Nephron (organoid): ENCODE measurements at regions not wholly inside any gene's neighbourhood (a gene's known extent, or its start where the extent isn't known, plus 50 kb on each side); places are given as distances from the start of the nearest gene placed in this dataset.
A peak's percentile ranks its signal among the peaks of the same experiment; 100 is the strongest.

Source experiments
- H3K27ac Mint-ChIP-seq, 3 experiments: 2 replicates each; pipeline ENCODE4 v1.8.0; 2020; ENCODE audit warnings: mixed read lengths in 3 of 3, mild to moderate bottlenecking in 2 of 3, moderate library complexity in 1 of 3
- H3K27me3 Mint-ChIP-seq: 2 replicates; pipeline ENCODE4 v1.8.0; 2021; ENCODE audit warnings: low read depth, mild to moderate bottlenecking, moderate library complexity, mixed read lengths
- H3K36me3 Mint-ChIP-seq: 2 replicates; pipeline ENCODE4 v1.8.0; 2020; ENCODE audit warnings: low read depth, mixed read lengths
- H3K4me1 Mint-ChIP-seq: 2 replicates; pipeline ENCODE4 v1.8.0; 2020; ENCODE audit warnings: mixed read lengths
- H3K4me3 Mint-ChIP-seq, 3 experiments: 2 replicates each; pipeline ENCODE4 v1.8.0; 2020; ENCODE audit warnings: mild to moderate bottlenecking in 3 of 3, mixed read lengths in 3 of 3, moderate library complexity in 2 of 3
- H3K9me3 Mint-ChIP-seq: 2 replicates; pipeline ENCODE4 v1.8.0; 2020; ENCODE audit warnings: mixed read lengths
- CTCF ChIP-seq, 3 experiments: fragments of 200-600 bp; sonication (generic); IDR thresholded peaks; one replicate each; pipeline ENCODE4 v1.5.0; 2021; ENCODE audit warnings: antibody characterized with exemption in 3 of 3; ENCODE audit not compliant: unreplicated experiment in 3 of 3

GRCh38 chr17:79391376-79392233 lies 219.2 kb downstream of the RBFOX3 start:
- peaks cover 14% of the 10 kb centered on the region for H3K4me1 Mint-ChIP-seq
- H3K36me3 Mint-ChIP-seq = no peaks in the 10 kb centered on the region
- H3K27ac Mint-ChIP-seq = no peak overlapping the region
- no peak overlapping the region for H3K4me3 Mint-ChIP-seq
- H3K9me3 Mint-ChIP-seq = no peaks in the 10 kb centered on the region
- TF ChIP-seq CTCF (IDR thresholded peaks at IDR 0.05; ENCODE audit: unreplicated experiment in 3 of 3) = peak; percentile 78 to 87 (median 82)
- H3K27me3 Mint-ChIP-seq = peaks cover 89% of the 10 kb centered on the region

- no peak overlapping the region for H3K4me3 Mint-ChIP-seq
- H3K27ac Mint-ChIP-seq = no peak overlapping the region
- peaks cover 95% of the 10 kb centered on the region for H3K27me3 Mint-ChIP-seq
- no peaks in the 10 kb centered on the region for H3K36me3 Mint-ChIP-seq
- H3K9me3 Mint-ChIP-seq = no peaks in the 10 kb centered on the region
- TF ChIP-seq CTCF (IDR thresholded peaks at IDR 0.05; ENCODE audit: unreplicated experiment in 3 of 3) = no peak
- peaks cover 14% of the 10 kb centered on the region for H3K4me1 Mint-ChIP-seq
Measured at GRCh38 chr17:79389896-79390295, 221.0 kb downstream of the RBFOX3 start.

GRCh38 chr17:79388556-79389295 lies 222.1 kb downstream of the RBFOX3 start:
- peak; percentile 82 to 84 (median 83) for TF ChIP-seq CTCF (IDR thresholded peaks at IDR 0.05; ENCODE audit: unreplicated experiment in 3 of 3)
- Mint-ChIP-seq H3K4me1 (peaks cover 9% of the 10 kb centered on the region), H3K4me3 (no peak overlapping the region), H3K27me3 (peaks cover 94% of the 10 kb centered on the region), H3K36me3 (no peaks in the 10 kb centered on the region), H3K9me3 (no peaks in the 10 kb centered on the region), H3K27ac (no peak overlapping the region)

- no peak for TF ChIP-seq CTCF (IDR thresholded peaks at IDR 0.05; ENCODE audit: unreplicated experiment in 3 of 3)
- peaks cover 9% of the 10 kb centered on the region for H3K4me1 Mint-ChIP-seq
- H3K27ac Mint-ChIP-seq = no peak overlapping the region
- H3K36me3 Mint-ChIP-seq = no peaks in the 10 kb centered on the region
- no peak overlapping the region for H3K4me3 Mint-ChIP-seq
- H3K27me3 Mint-ChIP-seq = peaks cover 94% of the 10 kb centered on the region
- no peaks in the 10 kb centered on the region for H3K9me3 Mint-ChIP-seq
Measured at GRCh38 chr17:79387783-79388182, 223.1 kb downstream of the RBFOX3 start.

GRCh38 chr17:79385962-79386563 lies 224.8 kb downstream of the RBFOX3 start:
- Mint-ChIP-seq H3K27ac (no peak overlapping the region), H3K27me3 (peaks cover 94% of the 10 kb centered on the region), H3K9me3 (no peaks in the 10 kb centered on the region)

More at GRCh38 chr17:79385962-79386563, 224.8 kb downstream of the RBFOX3 start:
- no peaks in the 10 kb centered on the region for H3K36me3 Mint-ChIP-seq
- peaks cover 9% of the 10 kb centered on the region for H3K4me1 Mint-ChIP-seq
- no peak for TF ChIP-seq CTCF (IDR thresholded peaks at IDR 0.05; ENCODE audit: unreplicated experiment in 3 of 3)
- H3K4me3 Mint-ChIP-seq = no peak overlapping the region
